Endodermal cell (in vitro differentiated cells): ENCODE measurements at regions not wholly inside any gene's neighbourhood (a gene's known extent, or its start where the extent isn't known, plus 50 kb on each side); places are given as distances from the start of the nearest gene placed in this dataset.

Experiments used
- DNase-seq: peaks from one replicate; pipeline ENCODE4 v3.0.0-alpha.2; 2017
- H3K27ac ChIP-seq: 2 replicates; pipeline ENCODE4 v1.5.1; 2013; ENCODE audit warnings: mild to moderate bottlenecking, low read depth, low read length, moderate library complexity
- H3K27me3 ChIP-seq: 2 replicates; pipeline ENCODE4 v1.6.1; 2013; ENCODE audit warnings: mild to moderate bottlenecking, low read length, moderate library complexity; ENCODE audit not compliant: insufficient read depth, control insufficient read depth, poor library complexity, severe bottlenecking
- H3K36me3 ChIP-seq: 2 replicates; pipeline ENCODE4 v1.7.0; 2013; ENCODE audit warnings: mild to moderate bottlenecking, low read length, moderate library complexity; ENCODE audit not compliant: control insufficient read depth, insufficient read depth
- H3K4me1 ChIP-seq: one replicate; pipeline ENCODE4 v1.7.0; 2013; ENCODE audit warnings: low read length; ENCODE audit not compliant: control insufficient read depth, insufficient read depth
- H3K4me3 ChIP-seq: 2 replicates; pipeline ENCODE4 v1.5.1; 2013; ENCODE audit warnings: mild to moderate bottlenecking, low read length, moderate library complexity
- H3K9ac ChIP-seq: 2 replicates; pipeline ENCODE4 v1.6.1; 2013; ENCODE audit warnings: mild to moderate bottlenecking, low read length, moderate library complexity; ENCODE audit not compliant: poor library complexity, severe bottlenecking; ENCODE audit errors: extremely low read depth
- H3K9me3 ChIP-seq: 2 replicates; pipeline ENCODE4 v1.6.1; 2013; ENCODE audit warnings: mild to moderate bottlenecking, low read length, moderate library complexity; ENCODE audit not compliant: control insufficient read depth
- H3K27ac Mint-ChIP-seq: 2 replicates; pipeline ENCODE4 v1.8.0; 2020; ENCODE audit warnings: mixed read lengths
- H3K27me3 Mint-ChIP-seq: 2 replicates; pipeline ENCODE4 v1.8.0; 2021; ENCODE audit warnings: mild to moderate bottlenecking, mixed read lengths; ENCODE audit not compliant: insufficient read depth
- H3K36me3 Mint-ChIP-seq: 2 replicates; pipeline ENCODE4 v1.8.0; 2020; ENCODE audit warnings: low read depth, mixed read lengths
- H3K4me1 Mint-ChIP-seq: 2 replicates; pipeline ENCODE4 v1.8.0; 2020; ENCODE audit warnings: mixed read lengths
- H3K4me3 Mint-ChIP-seq: 2 replicates; pipeline ENCODE4 v1.8.0; 2020; ENCODE audit warnings: mild to moderate bottlenecking, moderate library complexity, mixed read lengths
- H3K9me3 Mint-ChIP-seq: 2 replicates; pipeline ENCODE4 v1.8.0; 2020; ENCODE audit warnings: mild to moderate bottlenecking, mixed read lengths
- WGBS, 2 experiments: methylation state at CpG; one replicate each; pipeline versions ENCODE4 v1.1.5 to v1.1.7; 2013; ENCODE audit warnings: missing lambda C conversion rate in 2 of 2, mixed read lengths in 1 of 2; ENCODE audit not compliant: insufficient coverage in 1 of 2, insufficient read length in 1 of 2; 5-methylcytosine and 5-hydroxymethylcytosine counted together
- TF ChIP-seq, protein P1 (sequence below): fragments of 200-600 bp; sonication (generic); conservative IDR thresholded peaks from 2 replicates; pipeline ENCODE4 v1.5.0; 2021; ENCODE audit warnings: antibody characterized with exemption, mild to moderate bottlenecking

DNA sequence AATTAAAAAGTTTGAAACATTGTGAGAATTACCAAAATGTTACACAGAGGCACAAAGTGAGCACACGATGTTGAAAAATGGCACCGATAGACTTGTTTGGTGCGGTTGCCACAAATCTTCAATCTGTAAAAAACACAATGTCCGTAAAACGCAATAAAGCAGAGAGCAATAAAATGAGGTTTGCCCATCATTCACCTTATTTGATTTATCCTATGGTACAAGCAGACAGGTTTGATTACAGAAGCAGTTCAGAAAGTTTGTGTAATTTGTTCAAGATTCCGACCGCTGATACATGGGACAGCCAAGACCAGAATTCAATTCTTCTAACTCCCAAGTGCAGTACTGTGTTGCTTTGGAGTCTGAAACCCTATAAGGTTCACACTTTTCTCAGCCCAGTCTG lies 318.3 kb upstream of the PROX1 start:
- H3K4me3 ChIP-seq = no peak overlapping the region
- Mint-ChIP-seq H3K36me3 (no peaks in the 10 kb centered on the region), H3K4me3 (no peak overlapping the region), H3K9me3 (peaks cover 4% of the 10 kb centered on the region), H3K4me1 (peaks cover 8% of the 10 kb centered on the region), H3K27ac (no peak overlapping the region), H3K27me3 (peaks cover 9% of the 10 kb centered on the region)
- TF ChIP-seq, protein P1, sequence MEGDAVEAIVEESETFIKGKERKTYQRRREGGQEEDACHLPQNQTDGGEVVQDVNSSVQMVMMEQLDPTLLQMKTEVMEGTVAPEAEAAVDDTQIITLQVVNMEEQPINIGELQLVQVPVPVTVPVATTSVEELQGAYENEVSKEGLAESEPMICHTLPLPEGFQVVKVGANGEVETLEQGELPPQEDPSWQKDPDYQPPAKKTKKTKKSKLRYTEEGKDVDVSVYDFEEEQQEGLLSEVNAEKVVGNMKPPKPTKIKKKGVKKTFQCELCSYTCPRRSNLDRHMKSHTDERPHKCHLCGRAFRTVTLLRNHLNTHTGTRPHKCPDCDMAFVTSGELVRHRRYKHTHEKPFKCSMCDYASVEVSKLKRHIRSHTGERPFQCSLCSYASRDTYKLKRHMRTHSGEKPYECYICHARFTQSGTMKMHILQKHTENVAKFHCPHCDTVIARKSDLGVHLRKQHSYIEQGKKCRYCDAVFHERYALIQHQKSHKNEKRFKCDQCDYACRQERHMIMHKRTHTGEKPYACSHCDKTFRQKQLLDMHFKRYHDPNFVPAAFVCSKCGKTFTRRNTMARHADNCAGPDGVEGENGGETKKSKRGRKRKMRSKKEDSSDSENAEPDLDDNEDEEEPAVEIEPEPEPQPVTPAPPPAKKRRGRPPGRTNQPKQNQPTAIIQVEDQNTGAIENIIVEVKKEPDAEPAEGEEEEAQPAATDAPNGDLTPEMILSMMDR = no peak
- H3K4me1 ChIP-seq = peaks cover 3% of the 10 kb centered on the region
- H3K27ac ChIP-seq = no peak overlapping the region
- no peaks in the 10 kb centered on the region for H3K27me3 ChIP-seq
- no peaks in the 10 kb centered on the region for H3K9me3 ChIP-seq
- 95 to 100% methylated on average over 7 of the region's 7 CpGs for WGBS, 2 experiments
- H3K36me3 ChIP-seq = no peaks in the 10 kb centered on the region
- no peak for DNase-seq
- H3K9ac ChIP-seq = no peak overlapping the region

- Mint-ChIP-seq H3K9me3 (peaks cover 9% of the 10 kb centered on the region), H3K27me3 (peaks cover 9% of the 10 kb centered on the region), H3K36me3 (no peaks in the 10 kb centered on the region)
Measured at GRCh38 chr1:213669964-213670691, 317.6 kb upstream of the PROX1 start.

GRCh38 chr1:213670692-213671023 lies 317.1 kb upstream of the PROX1 start:
- Mint-ChIP-seq H3K4me1 (peaks cover 8% of the 10 kb centered on the region), H3K36me3 (no peaks in the 10 kb centered on the region), H3K27ac (no peak overlapping the region), H3K9me3 (peaks cover 9% of the 10 kb centered on the region), H3K4me3 (no peak overlapping the region), H3K27me3 (peaks cover 9% of the 10 kb centered on the region)
- Histone ChIP-seq H3K9me3 (no peaks in the 10 kb centered on the region), H3K9ac (no peak overlapping the region), H3K4me1 (peaks cover 3% of the 10 kb centered on the region), H3K27me3 (no peaks in the 10 kb centered on the region), H3K36me3 (no peaks in the 10 kb centered on the region), H3K27ac (no peak overlapping the region), H3K4me3 (no peak overlapping the region)
- WGBS, 2 experiments = 68% methylated on average over 1 of the region's 1 CpG; no CpG with 5 or more reads in 1 of the 2 experiments
- DNase-seq = no peak
- TF ChIP-seq, protein P1 = no peak

More at GRCh38 chr1:213669964-213670691, 317.6 kb upstream of the PROX1 start:
- no peaks in the 10 kb centered on the region for H3K36me3 ChIP-seq
- H3K27ac ChIP-seq = no peak overlapping the region
- H3K4me3 ChIP-seq = no peak overlapping the region
- no peaks in the 10 kb centered on the region for H3K27me3 ChIP-seq
- no peak overlapping the region for H3K9ac ChIP-seq
- Mint-ChIP-seq H3K4me1 (peaks cover 8% of the 10 kb centered on the region), H3K4me3 (no peak overlapping the region), H3K27ac (no peak overlapping the region)
- WGBS, 2 experiments = 61% methylated on average over 2 of the region's 2 CpGs; no CpG with 5 or more reads in 1 of the 2 experiments
- H3K9me3 ChIP-seq = no peaks in the 10 kb centered on the region
- TF ChIP-seq, protein P1 = peak; percentile 58
- DNase-seq = peak; percentile 90
- peaks cover 3% of the 10 kb centered on the region for H3K4me1 ChIP-seq
